ENCODE measurements at regions not wholly inside any gene's neighbourhood (a gene's known extent, or its start where the extent isn't known, plus 50 kb on each side); places are given as distances from the start of the nearest gene placed in this dataset.
A peak's percentile ranks its signal among the peaks of the same experiment; 100 is the strongest.

GRCh38 chr4:123976285-123976684 is 579.7 kb downstream of the SPRY1 start:
- H3K4me2 ChIP-seq (ENCODE audit: unreplicated experiment), result no peak overlapping the region
- no peak overlapping the region for H3K27ac ChIP-seq
- peak overlapping the region; percentile 24; the same call in 1 of the 2 replicates for H2AFZ ChIP-seq
- DNase-seq, result no peak
- H4K20me1 ChIP-seq (ENCODE audit: insufficient read depth), result no peaks in the 10 kb centered on the region
- TF ChIP-seq EZH2phosphoT487 (IDR thresholded peaks at IDR 0.05; ENCODE audit: insufficient read depth, low read depth) (no peak), EZH2 (IDR thresholded peaks at IDR 0.05; ENCODE audit: insufficient read depth, poor library complexity, severe bottlenecking) (no peak)
- H3K4me3 ChIP-seq, result no peak overlapping the region
- no peaks in the 10 kb centered on the region for H3F3A ChIP-seq (ENCODE audit: insufficient read depth)
- no peaks in the 10 kb centered on the region for H3K4me1 ChIP-seq (ENCODE audit: insufficient read depth)
- no peaks in the 10 kb centered on the region for H3K27me3 ChIP-seq (replicated peaks; ENCODE audit: insufficient read depth)
- H3K36me3 ChIP-seq (ENCODE audit: low read depth), result no peaks in the 10 kb centered on the region
- no peaks in the 10 kb centered on the region for H3K79me2 ChIP-seq (ENCODE audit: insufficient read depth)
- no peaks in the 10 kb centered on the region for H3K9me3 ChIP-seq (ENCODE audit: low read depth)
- H3K9ac ChIP-seq, result no peak overlapping the region
- in situ Hi-C loops (cut with MboI), result no loop called here
- 53 to 55% methylated on average over 7 of the region's 7 CpGs for WGBS, 2 experiments (ENCODE audit: low coverage in 1 of 2, low lambda C conversion rate in 2 of 2, missing lambda C conversion rate in 2 of 2)
- no peaks in the 10 kb centered on the region for H3K9me2 ChIP-seq (ENCODE audit: insufficient read depth)

GRCh38 chr4:123976819-123977218 is 580.2 kb downstream of the SPRY1 start:
- Histone ChIP-seq H3K9me2 (ENCODE audit: insufficient read depth) (no peaks in the 10 kb centered on the region), H3K4me2 (ENCODE audit: unreplicated experiment) (no peak overlapping the region), H3K4me3 (no peak overlapping the region), H2AFZ (no peak overlapping the region), H3K9me3 (ENCODE audit: low read depth) (no peaks in the 10 kb centered on the region), H3K79me2 (ENCODE audit: insufficient read depth) (no peaks in the 10 kb centered on the region), H4K20me1 (ENCODE audit: insufficient read depth) (no peaks in the 10 kb centered on the region), H3K9ac (no peak overlapping the region), H3F3A (ENCODE audit: insufficient read depth) (no peaks in the 10 kb centered on the region), H3K36me3 (ENCODE audit: low read depth) (no peaks in the 10 kb centered on the region), H3K27ac (no peak overlapping the region), H3K27me3 (replicated peaks; ENCODE audit: insufficient read depth) (no peaks in the 10 kb centered on the region), H3K4me1 (ENCODE audit: insufficient read depth) (no peaks in the 10 kb centered on the region)
- in situ Hi-C loops (cut with MboI), result no loop called here
- 93 to 98% methylated on average over 2 of the region's 2 CpGs for WGBS, 2 experiments (ENCODE audit: low coverage in 1 of 2, low lambda C conversion rate in 2 of 2, missing lambda C conversion rate in 2 of 2)
- no peak for TF ChIP-seq EZH2 (IDR thresholded peaks at IDR 0.05; ENCODE audit: insufficient read depth, poor library complexity, severe bottlenecking)
- TF ChIP-seq EZH2phosphoT487 (IDR thresholded peaks at IDR 0.05; ENCODE audit: insufficient read depth, low read depth), result no peak
- DNase-seq, result no peak

- in situ Hi-C loops (cut with MboI), result no loop called here
These were observed 581.1 kb downstream of the SPRY1 start for GRCh38 chr4:123977641-123978081.

GRCh38 chr4:123978637-123979036 is 582.0 kb downstream of the SPRY1 start:
- Histone ChIP-seq H3K4me1 (ENCODE audit: insufficient read depth) (no peaks in the 10 kb centered on the region), H4K20me1 (ENCODE audit: insufficient read depth) (no peaks in the 10 kb centered on the region), H3K27me3 (replicated peaks; ENCODE audit: insufficient read depth) (no peaks in the 10 kb centered on the region), H3K36me3 (ENCODE audit: low read depth) (no peaks in the 10 kb centered on the region), H3K79me2 (ENCODE audit: insufficient read depth) (no peaks in the 10 kb centered on the region), H3K9me2 (ENCODE audit: insufficient read depth) (no peaks in the 10 kb centered on the region), H3F3A (ENCODE audit: insufficient read depth) (no peaks in the 10 kb centered on the region), H3K9ac (no peak overlapping the region), H3K27ac (no peak overlapping the region), H3K9me3 (ENCODE audit: low read depth) (no peaks in the 10 kb centered on the region), H3K4me3 (no peak overlapping the region), H3K4me2 (ENCODE audit: unreplicated experiment) (no peak overlapping the region), H2AFZ (no peak overlapping the region)
- in situ Hi-C loops (cut with MboI), result no loop called here
- WGBS, 2 experiments (ENCODE audit: low coverage in 1 of 2, low lambda C conversion rate in 2 of 2, missing lambda C conversion rate in 2 of 2), result 83 to 85% methylated on average over 1 of the region's 1 CpG
- no peak for DNase-seq
- TF ChIP-seq EZH2phosphoT487 (IDR thresholded peaks at IDR 0.05; ENCODE audit: insufficient read depth, low read depth) (no peak), EZH2 (IDR thresholded peaks at IDR 0.05; ENCODE audit: insufficient read depth, poor library complexity, severe bottlenecking) (no peak)

More at GRCh38 chr4:123977641-123978081, 581.1 kb downstream of the SPRY1 start:
- Histone ChIP-seq H3K36me3 (ENCODE audit: low read depth) (no peaks in the 10 kb centered on the region), H4K20me1 (ENCODE audit: insufficient read depth) (no peaks in the 10 kb centered on the region), H3K4me3 (no peak overlapping the region), H2AFZ (0 out of 2 replicates have a peak overlapping the region, but pooled peaks have one; percentile 34), H3F3A (ENCODE audit: insufficient read depth) (no peaks in the 10 kb centered on the region), H3K9me3 (ENCODE audit: low read depth) (no peaks in the 10 kb centered on the region), H3K9me2 (ENCODE audit: insufficient read depth) (no peaks in the 10 kb centered on the region), H3K4me2 (ENCODE audit: unreplicated experiment) (no peak overlapping the region), H3K9ac (no peak overlapping the region), H3K27ac (no peak overlapping the region), H3K4me1 (ENCODE audit: insufficient read depth) (no peaks in the 10 kb centered on the region), H3K27me3 (replicated peaks; ENCODE audit: insufficient read depth) (no peaks in the 10 kb centered on the region), H3K79me2 (ENCODE audit: insufficient read depth) (no peaks in the 10 kb centered on the region)
- WGBS, 2 experiments (ENCODE audit: low coverage in 1 of 2, low lambda C conversion rate in 2 of 2, missing lambda C conversion rate in 2 of 2), result 54 to 58% methylated on average over 3 of the region's 3 CpGs
- DNase-seq, result peak; percentile 22
- TF ChIP-seq EZH2phosphoT487 (IDR thresholded peaks at IDR 0.05; ENCODE audit: insufficient read depth, low read depth), result no peak
- TF ChIP-seq EZH2 (IDR thresholded peaks at IDR 0.05; ENCODE audit: insufficient read depth, poor library complexity, severe bottlenecking), result no peak
